Right atrium auricular region (tissue), 2 donors: ENCODE measurements at regions not wholly inside any gene's neighbourhood (a gene's known extent, or its start where the extent isn't known, plus 50 kb on each side); places are given as distances from the start of the nearest gene placed in this dataset.

Experiments
- DNase-seq: peaks from one replicate; pipeline ENCODE4 v3.0.0-alpha.2; 2019; ENCODE audit warnings: low spot score
- H3K27ac ChIP-seq, 2 donors: fragments of 200-600 bp; sonication (generic); 1 replicate in 1 of 2; 2 replicates in 1 of 2; pipeline ENCODE4 v1.5.1; 2016 to 2019
- H3K27me3 ChIP-seq, 2 donors: fragments of 200-600 bp; sonication (generic); one replicate each; pipeline versions ENCODE4 v1.5.1 to v1.6.0; 2017 to 2019
- H3K36me3 ChIP-seq: fragments of 200-600 bp; sonication (generic); one replicate; pipeline ENCODE4 v1.5.1; 2016
- H3K4me1 ChIP-seq, 2 donors: fragments of 200-600 bp; sonication (generic); one replicate each; pipeline versions ENCODE4 v1.5.1 to v1.6.0; 2017 to 2019
- H3K4me3 ChIP-seq, 2 donors: fragments of 200-600 bp; sonication (generic); 1 replicate in 1 of 2; 2 replicates in 1 of 2; pipeline ENCODE4 v1.5.1; 2017 to 2019; ENCODE audit warnings: mild to moderate bottlenecking in 1 of 2, moderate library complexity in 1 of 2
- H3K9me3 ChIP-seq, 2 donors: fragments of 200-600 bp; sonication (generic); one replicate each; pipeline ENCODE4 v1.5.1; 2019
- TF ChIP-seq, protein P1 (sequence below), 2 donors: fragments of 200-600 bp; sonication (generic); IDR thresholded peaks; one replicate each; pipeline ENCODE4 v1.5.1; 2019; ENCODE audit warnings: antibody characterized with exemption in 2 of 2

- no peak overlapping the region for H3K27ac ChIP-seq
- TF ChIP-seq, protein P1, sequence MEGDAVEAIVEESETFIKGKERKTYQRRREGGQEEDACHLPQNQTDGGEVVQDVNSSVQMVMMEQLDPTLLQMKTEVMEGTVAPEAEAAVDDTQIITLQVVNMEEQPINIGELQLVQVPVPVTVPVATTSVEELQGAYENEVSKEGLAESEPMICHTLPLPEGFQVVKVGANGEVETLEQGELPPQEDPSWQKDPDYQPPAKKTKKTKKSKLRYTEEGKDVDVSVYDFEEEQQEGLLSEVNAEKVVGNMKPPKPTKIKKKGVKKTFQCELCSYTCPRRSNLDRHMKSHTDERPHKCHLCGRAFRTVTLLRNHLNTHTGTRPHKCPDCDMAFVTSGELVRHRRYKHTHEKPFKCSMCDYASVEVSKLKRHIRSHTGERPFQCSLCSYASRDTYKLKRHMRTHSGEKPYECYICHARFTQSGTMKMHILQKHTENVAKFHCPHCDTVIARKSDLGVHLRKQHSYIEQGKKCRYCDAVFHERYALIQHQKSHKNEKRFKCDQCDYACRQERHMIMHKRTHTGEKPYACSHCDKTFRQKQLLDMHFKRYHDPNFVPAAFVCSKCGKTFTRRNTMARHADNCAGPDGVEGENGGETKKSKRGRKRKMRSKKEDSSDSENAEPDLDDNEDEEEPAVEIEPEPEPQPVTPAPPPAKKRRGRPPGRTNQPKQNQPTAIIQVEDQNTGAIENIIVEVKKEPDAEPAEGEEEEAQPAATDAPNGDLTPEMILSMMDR (IDR thresholded peaks at IDR 0.05) = no peak
Observed at GRCh38 chr3:150054635-150055034, 83.9 kb upstream of the PFN2 start.

DNA sequence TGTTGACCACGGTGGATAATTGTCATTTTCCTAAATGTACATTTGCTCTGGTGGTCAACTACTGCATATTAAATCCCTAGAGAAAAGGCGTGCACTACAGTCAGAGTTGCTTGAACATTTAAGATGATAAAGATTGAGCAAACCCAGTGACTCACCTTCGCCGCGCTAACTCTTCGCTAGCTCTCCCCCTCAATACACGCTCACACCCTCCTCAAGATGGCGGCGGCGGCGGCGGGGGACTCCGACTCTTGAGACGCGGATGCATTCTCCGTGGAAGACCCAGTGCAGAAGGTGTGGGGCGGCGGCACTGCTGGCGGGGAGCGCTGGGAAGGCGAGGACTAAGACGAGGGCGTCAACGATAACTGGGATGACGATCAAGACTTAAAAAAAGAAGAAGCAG, 79.8 kb upstream of the PFN2 start:
- no peaks in the 10 kb centered on the region for H3K4me1 ChIP-seq
- H3K4me3 ChIP-seq = no peak overlapping the region
- no peaks in the 10 kb centered on the region for H3K36me3 ChIP-seq
- no peaks in the 10 kb centered on the region for H3K27me3 ChIP-seq
- no peaks in the 10 kb centered on the region for H3K9me3 ChIP-seq
- DNase-seq = no peak
- no peak overlapping the region for H3K27ac ChIP-seq
- TF ChIP-seq, protein P1 (IDR thresholded peaks at IDR 0.05) = no peak

More at GRCh38 chr3:150054635-150055034, 83.9 kb upstream of the PFN2 start:
- Histone ChIP-seq H3K4me1 (no peaks in the 10 kb centered on the region), H3K36me3 (no peaks in the 10 kb centered on the region), H3K9me3 (no peaks in the 10 kb centered on the region), H3K4me3 (no peak overlapping the region), H3K27me3 (no peaks in the 10 kb centered on the region)
- no peak for DNase-seq

GRCh38 chr3:150049317-150049716, 78.6 kb upstream of the PFN2 start:
- no peaks in the 10 kb centered on the region for H3K9me3 ChIP-seq
- no peaks in the 10 kb centered on the region for H3K27me3 ChIP-seq
- H3K4me3 ChIP-seq = no peak overlapping the region
- H3K36me3 ChIP-seq = no peaks in the 10 kb centered on the region
- H3K4me1 ChIP-seq = no peaks in the 10 kb centered on the region
- DNase-seq = no peak
- H3K27ac ChIP-seq = no peak overlapping the region
- TF ChIP-seq, protein P1 (IDR thresholded peaks at IDR 0.05) = no peak

DNA sequence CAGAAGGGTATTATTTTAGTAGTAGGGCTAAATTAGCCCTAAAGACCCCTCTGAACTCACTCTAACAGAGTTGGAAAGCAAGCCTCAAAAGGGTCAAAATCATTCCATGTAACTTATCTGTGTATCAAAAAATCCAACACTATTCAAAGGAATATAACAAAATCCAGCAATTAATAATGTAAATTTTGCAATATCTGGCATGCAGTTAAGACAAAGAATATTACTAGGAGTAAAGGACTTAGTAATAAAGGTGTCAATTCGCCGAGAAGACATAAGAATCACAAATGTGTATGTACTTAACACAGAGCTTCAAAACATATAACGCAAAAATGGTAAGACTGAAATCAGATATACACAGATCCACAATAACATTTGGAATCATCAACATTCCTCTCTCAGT, 71.2 kb upstream of the PFN2 start:
- H3K4me1 ChIP-seq = no peaks in the 10 kb centered on the region
- H3K4me3 ChIP-seq = no peak overlapping the region
- H3K27me3 ChIP-seq = no peaks in the 10 kb centered on the region
- no peak for DNase-seq
- peaks cover 0 to 29% of the 10 kb centered on the region in 2 donors for H3K9me3 ChIP-seq
- TF ChIP-seq, protein P1 (IDR thresholded peaks at IDR 0.05) = no peak
- H3K36me3 ChIP-seq = no peaks in the 10 kb centered on the region
- H3K27ac ChIP-seq = no peak overlapping the region

DNA sequence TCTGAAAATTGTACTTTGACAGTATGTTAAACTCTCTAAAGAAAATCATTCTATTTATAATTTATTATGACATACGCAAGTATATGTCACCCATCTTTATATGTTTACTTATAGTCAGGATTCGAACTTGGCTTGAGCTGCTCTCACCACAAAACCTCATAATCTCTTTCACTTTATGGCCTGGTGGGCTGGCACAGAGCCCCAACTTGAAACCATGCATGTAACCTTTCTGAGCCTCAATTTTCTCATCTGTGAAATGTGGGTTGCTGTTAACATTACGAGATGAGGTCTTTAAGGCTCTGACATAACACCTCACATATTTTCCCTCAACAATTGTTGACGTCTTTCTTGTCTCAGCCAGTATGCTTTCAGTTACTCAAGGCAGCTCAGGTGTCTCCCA, 69.4 kb upstream of the PFN2 start:
- TF ChIP-seq, protein P1 (IDR thresholded peaks at IDR 0.05) = no peak
- Histone ChIP-seq H3K4me1 (no peaks in the 10 kb centered on the region), H3K27me3 (no peaks in the 10 kb centered on the region), H3K4me3 (no peak overlapping the region), H3K9me3 (peaks cover 0 to 29% of the 10 kb centered on the region in 2 donors), H3K36me3 (no peaks in the 10 kb centered on the region), H3K27ac (no peak overlapping the region)
- no peak for DNase-seq

DNA sequence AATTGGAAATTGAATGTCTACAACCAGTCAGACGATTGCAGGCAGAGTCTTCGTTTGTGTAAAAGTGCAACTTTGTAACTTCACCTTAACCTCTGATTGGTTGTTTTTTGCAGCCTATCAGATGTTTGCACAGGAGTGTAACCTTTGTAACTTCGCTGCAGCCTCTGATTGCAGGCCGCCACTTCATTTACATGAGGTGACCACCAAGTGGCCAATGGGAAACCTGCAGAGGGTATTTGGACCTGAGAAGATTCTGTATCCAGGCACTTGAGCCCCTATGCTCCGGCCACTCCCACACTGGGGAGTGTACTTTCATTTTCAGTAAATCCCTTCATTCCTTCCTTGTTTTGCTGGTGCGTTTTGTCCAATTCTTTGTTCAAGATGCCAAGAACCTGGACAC, 68.1 kb upstream of the PFN2 start:
- no peak for DNase-seq
- TF ChIP-seq, protein P1 (IDR thresholded peaks at IDR 0.05) = no peak
- no peaks in the 10 kb centered on the region for H3K27me3 ChIP-seq
- no peaks in the 10 kb centered on the region for H3K36me3 ChIP-seq
- no peak overlapping the region for H3K4me3 ChIP-seq
- no peaks in the 10 kb centered on the region for H3K4me1 ChIP-seq
- H3K9me3 ChIP-seq = peaks cover 0 to 29% of the 10 kb centered on the region in 2 donors
- no peak overlapping the region for H3K27ac ChIP-seq
